ENCODE measurements at regions not wholly inside any gene's neighbourhood (a gene's known extent, or its start where the extent isn't known, plus 50 kb on each side); places are given as distances from the start of the nearest gene placed in this dataset.

GRCh38 chr9:120182011-120182410 lies 398.0 kb downstream of the CDK5RAP2 start:
- CTCF ChIA-PET: no interaction called here
- no peak for DNase-seq (ENCODE audit: unreplicated experiment)
- H3K27ac Mint-ChIP-seq (ENCODE audit: low read depth, unreplicated experiment): no peak overlapping the region
- H3K27me3 Mint-ChIP-seq (ENCODE audit: insufficient read depth, unreplicated experiment): peaks cover 51% of the 10 kb centered on the region
- H3K4me3 Mint-ChIP-seq (ENCODE audit: unreplicated experiment): no peak overlapping the region
- POLR2A ChIA-PET: no interaction called here
- BruUV-seq (replicated peaks): no TSS peak
- H3K9me3 Mint-ChIP-seq (ENCODE audit: unreplicated experiment): no peaks in the 10 kb centered on the region
- H3K4me1 Mint-ChIP-seq (ENCODE audit: insufficient read depth, unreplicated experiment): no peaks in the 10 kb centered on the region
- intact Hi-C loops (cut with micrococcal nuclease): no loop called here
- TF ChIP-seq CTCF (IDR thresholded peaks at IDR 0.05; ENCODE audit: unreplicated experiment): no peak
- no peaks in the 10 kb centered on the region for H3K36me3 Mint-ChIP-seq (ENCODE audit: insufficient read depth, unreplicated experiment)

GRCh38 chr9:120177121-120177520 lies 402.8 kb downstream of the CDK5RAP2 start:
- no peak for DNase-seq (ENCODE audit: unreplicated experiment)
- CTCF ChIA-PET: no interaction called here
- TF ChIP-seq CTCF (IDR thresholded peaks at IDR 0.05; ENCODE audit: unreplicated experiment): no peak
- H3K36me3 Mint-ChIP-seq (ENCODE audit: insufficient read depth, unreplicated experiment): no peaks in the 10 kb centered on the region
- BruUV-seq (replicated peaks): no TSS peak
- H3K4me3 Mint-ChIP-seq (ENCODE audit: unreplicated experiment): no peak overlapping the region
- no peak overlapping the region for H3K27ac Mint-ChIP-seq (ENCODE audit: low read depth, unreplicated experiment)
- POLR2A ChIA-PET: no interaction called here
- no peaks in the 10 kb centered on the region for H3K9me3 Mint-ChIP-seq (ENCODE audit: unreplicated experiment)
- H3K4me1 Mint-ChIP-seq (ENCODE audit: insufficient read depth, unreplicated experiment): no peaks in the 10 kb centered on the region
- H3K27me3 Mint-ChIP-seq (ENCODE audit: insufficient read depth, unreplicated experiment): peaks cover 42% of the 10 kb centered on the region
- intact Hi-C loops (cut with micrococcal nuclease): no loop called here

GRCh38 chr9:120175031-120175430 lies 404.9 kb downstream of the CDK5RAP2 start:
- POLR2A ChIA-PET: no interaction called here
- CTCF ChIA-PET: no interaction called here
- intact Hi-C loops (cut with micrococcal nuclease): no loop called here
- Mint-ChIP-seq H3K36me3 (ENCODE audit: insufficient read depth, unreplicated experiment) (no peaks in the 10 kb centered on the region), H3K4me3 (ENCODE audit: unreplicated experiment) (no peak overlapping the region), H3K9me3 (ENCODE audit: unreplicated experiment) (no peaks in the 10 kb centered on the region), H3K27ac (ENCODE audit: low read depth, unreplicated experiment) (no peak overlapping the region), H3K4me1 (ENCODE audit: insufficient read depth, unreplicated experiment) (no peaks in the 10 kb centered on the region), H3K27me3 (ENCODE audit: insufficient read depth, unreplicated experiment) (peaks cover 47% of the 10 kb centered on the region)
- BruUV-seq (replicated peaks): no TSS peak
- DNase-seq (ENCODE audit: unreplicated experiment): no peak
- no peak for TF ChIP-seq CTCF (IDR thresholded peaks at IDR 0.05; ENCODE audit: unreplicated experiment)

- ChIA-PET POLR2A (no interaction called here), CTCF (interaction anchor here (0.5 kb wide), 1 partner anchor 191 kb away, joined by 3 read pairs; no protein-coding TSS in a partner anchor)
- no peaks in the 10 kb centered on the region for H3K9me3 Mint-ChIP-seq (ENCODE audit: unreplicated experiment)
- no peaks in the 10 kb centered on the region for H3K36me3 Mint-ChIP-seq (ENCODE audit: insufficient read depth, unreplicated experiment)
- H3K27me3 Mint-ChIP-seq (ENCODE audit: insufficient read depth, unreplicated experiment): no peaks in the 10 kb centered on the region
- BruUV-seq (replicated peaks): no TSS peak
- no peak for DNase-seq (ENCODE audit: unreplicated experiment)
- no peaks in the 10 kb centered on the region for H3K4me1 Mint-ChIP-seq (ENCODE audit: insufficient read depth, unreplicated experiment)
- H3K4me3 Mint-ChIP-seq (ENCODE audit: unreplicated experiment): no peak overlapping the region
- intact Hi-C loops (cut with micrococcal nuclease): no loop called here
- H3K27ac Mint-ChIP-seq (ENCODE audit: low read depth, unreplicated experiment): no peak overlapping the region
- no peak for TF ChIP-seq CTCF (IDR thresholded peaks at IDR 0.05; ENCODE audit: unreplicated experiment)
These were observed 418.2 kb downstream of the CDK5RAP2 start for GRCh38 chr9:120161776-120162175.

Measured in MCF 10A (cell line).